Gastroesophageal sphincter (tissue), 3 donors: ENCODE measurements at regions not wholly inside any gene's neighbourhood (a gene's known extent, or its start where the extent isn't known, plus 50 kb on each side); places are given as distances from the start of the nearest gene placed in this dataset.

Source experiments
- CTCF ChIP-seq, 4 experiments: fragments of 200-600 bp in 2 of 4; fragments of 450-650 bp in 2 of 4; sonication (generic) in 1 of 4; IDR thresholded peaks; one replicate each; pipeline ENCODE4 v1.5.1; 2017 to 2019; ENCODE audit warnings: antibody characterized with exemption in 4 of 4, mild to moderate bottlenecking in 2 of 4, moderate library complexity in 2 of 4
- EP300 ChIP-seq: sonication (generic); formaldehyde crosslinking; IDR thresholded peaks from one replicate; pipeline ENCODE4 v1.6.1; 2017; ENCODE audit warnings: antibody characterized with exemption, mild to moderate bottlenecking
- POLR2A ChIP-seq, 2 donors: fragments of 450-650 bp; IDR thresholded peaks; one replicate each; pipeline ENCODE4 v1.6.1; 2017; ENCODE audit warnings: antibody characterized with exemption in 2 of 2, mild to moderate bottlenecking in 2 of 2, moderate library complexity in 1 of 2
- POLR2AphosphoS5 ChIP-seq: sonication (generic); formaldehyde crosslinking; IDR thresholded peaks from one replicate; pipeline ENCODE4 v1.6.1; 2017; ENCODE audit warnings: antibody characterized with exemption

- TF ChIP-seq EP300 = no peak
- no peak for TF ChIP-seq CTCF (IDR thresholded peaks at IDR 0.05)
- no peak for TF ChIP-seq POLR2A (IDR thresholded peaks at IDR 0.05)
- no peak for TF ChIP-seq POLR2AphosphoS5
These were observed 283.7 kb downstream of the CBLN1 start for GRCh38 chr16:48997946-48998345.
